ENCODE measurements at regions not wholly inside any gene's neighbourhood (a gene's known extent, or its start where the extent isn't known, plus 50 kb on each side); places are given as distances from the start of the nearest gene placed in this dataset.

DNA sequence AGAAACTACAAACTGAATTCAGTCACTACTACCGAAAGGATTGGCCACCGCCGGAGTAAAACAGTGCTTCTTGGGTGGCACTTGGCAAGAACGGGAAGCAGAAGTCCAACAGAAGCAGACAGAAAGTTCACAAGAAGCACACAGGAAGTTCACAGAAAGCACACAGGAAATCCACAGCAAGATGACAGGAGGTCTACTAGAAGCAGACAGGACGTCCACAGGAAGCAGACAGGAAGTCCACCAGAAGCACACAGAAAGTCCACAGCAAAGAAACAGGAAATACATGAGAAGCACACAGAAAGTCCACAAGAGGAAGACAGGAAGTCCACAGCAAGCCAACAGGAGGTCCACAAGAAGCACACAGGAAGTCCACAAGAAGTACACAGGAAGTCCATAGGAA lies 399.2 kb upstream of the AUTS2 start:
- Histone ChIP-seq H3K4me3 (IDR thresholded peaks at IDR 0.05; ENCODE audit: insufficient read depth, low read depth, low read length) (no peak overlapping the region), H3K27ac (no peak overlapping the region), H3K9ac (no peak overlapping the region), H3K4me2 (no peak overlapping the region), H4K20me1 (ENCODE audit: insufficient read depth) (no peaks in the 10 kb centered on the region), H3K79me2 (ENCODE audit: insufficient read depth, low read depth) (no peaks in the 10 kb centered on the region), H3K36me3 (ENCODE audit: insufficient read depth) (no peaks in the 10 kb centered on the region), H3K4me1 (ENCODE audit: low read depth, poor library complexity, severe bottlenecking) (no peaks in the 10 kb centered on the region), H3K27me3 (ENCODE audit: insufficient read depth, low read depth) (no peaks in the 10 kb centered on the region), H2AFZ (ENCODE audit: low read depth) (peak overlapping the region; percentile 39; the same call in 1 of the 2 replicates)
- TF ChIP-seq, protein P1, sequence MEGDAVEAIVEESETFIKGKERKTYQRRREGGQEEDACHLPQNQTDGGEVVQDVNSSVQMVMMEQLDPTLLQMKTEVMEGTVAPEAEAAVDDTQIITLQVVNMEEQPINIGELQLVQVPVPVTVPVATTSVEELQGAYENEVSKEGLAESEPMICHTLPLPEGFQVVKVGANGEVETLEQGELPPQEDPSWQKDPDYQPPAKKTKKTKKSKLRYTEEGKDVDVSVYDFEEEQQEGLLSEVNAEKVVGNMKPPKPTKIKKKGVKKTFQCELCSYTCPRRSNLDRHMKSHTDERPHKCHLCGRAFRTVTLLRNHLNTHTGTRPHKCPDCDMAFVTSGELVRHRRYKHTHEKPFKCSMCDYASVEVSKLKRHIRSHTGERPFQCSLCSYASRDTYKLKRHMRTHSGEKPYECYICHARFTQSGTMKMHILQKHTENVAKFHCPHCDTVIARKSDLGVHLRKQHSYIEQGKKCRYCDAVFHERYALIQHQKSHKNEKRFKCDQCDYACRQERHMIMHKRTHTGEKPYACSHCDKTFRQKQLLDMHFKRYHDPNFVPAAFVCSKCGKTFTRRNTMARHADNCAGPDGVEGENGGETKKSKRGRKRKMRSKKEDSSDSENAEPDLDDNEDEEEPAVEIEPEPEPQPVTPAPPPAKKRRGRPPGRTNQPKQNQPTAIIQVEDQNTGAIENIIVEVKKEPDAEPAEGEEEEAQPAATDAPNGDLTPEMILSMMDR (conservative IDR thresholded peaks at IDR 0.05; ENCODE audit: low read depth, low read length): no peak

DNA sequence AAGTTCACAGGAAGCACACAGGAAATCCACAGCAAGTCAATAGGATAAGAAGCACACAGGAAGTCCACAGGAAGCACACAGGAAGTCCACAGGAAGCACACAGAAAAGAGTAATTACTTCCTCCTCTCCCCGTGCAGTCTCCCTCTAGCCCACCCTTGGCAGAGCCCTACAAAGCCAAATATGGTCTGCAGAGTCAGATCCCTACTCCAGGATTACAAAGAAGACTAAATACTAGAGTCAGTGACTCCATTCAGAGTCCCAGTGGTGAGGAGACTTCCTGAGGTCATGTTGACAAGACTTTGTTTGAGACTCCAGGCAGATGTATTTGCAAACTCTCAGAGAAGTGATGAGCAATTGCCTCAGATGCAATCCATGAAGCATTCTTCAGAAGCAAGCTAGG lies 398.6 kb upstream of the AUTS2 start:
- no peaks in the 10 kb centered on the region for H3K79me2 ChIP-seq (ENCODE audit: insufficient read depth, low read depth)
- H3K4me1 ChIP-seq (ENCODE audit: low read depth, poor library complexity, severe bottlenecking): no peaks in the 10 kb centered on the region
- no peak overlapping the region for H3K4me3 ChIP-seq (IDR thresholded peaks at IDR 0.05; ENCODE audit: insufficient read depth, low read depth, low read length)
- H3K9ac ChIP-seq: no peak overlapping the region
- TF ChIP-seq, protein P1 (conservative IDR thresholded peaks at IDR 0.05; ENCODE audit: low read depth, low read length): no peak
- H3K36me3 ChIP-seq (ENCODE audit: insufficient read depth): no peaks in the 10 kb centered on the region
- no peak overlapping the region for H3K27ac ChIP-seq
- peak overlapping the region; percentile 39; the same call in 1 of the 2 replicates for H2AFZ ChIP-seq (ENCODE audit: low read depth)
- H3K4me2 ChIP-seq: no peak overlapping the region
- no peaks in the 10 kb centered on the region for H3K27me3 ChIP-seq (ENCODE audit: insufficient read depth, low read depth)
- no peaks in the 10 kb centered on the region for H4K20me1 ChIP-seq (ENCODE audit: insufficient read depth)

DNA sequence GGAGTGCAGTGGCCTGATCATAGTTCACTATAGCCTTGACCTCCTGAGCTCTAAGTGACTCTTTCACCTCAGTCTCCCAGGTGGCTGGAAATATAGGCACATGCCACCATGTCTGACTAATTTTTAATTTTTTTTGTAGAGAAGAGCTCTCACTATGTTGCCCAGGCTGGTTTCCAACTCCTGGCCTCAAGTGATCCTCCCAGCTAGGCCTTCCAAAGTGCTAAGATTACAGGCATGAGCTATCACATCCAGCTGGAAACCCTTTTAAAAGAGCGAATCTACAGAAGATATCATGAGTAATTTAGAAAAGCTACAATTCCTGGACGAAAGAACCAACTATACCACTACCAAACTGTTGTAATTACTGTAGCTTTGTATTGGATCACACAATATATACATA lies 394.4 kb upstream of the AUTS2 start:
- no peak overlapping the region for H2AFZ ChIP-seq (ENCODE audit: low read depth)
- no peak overlapping the region for H3K4me3 ChIP-seq (IDR thresholded peaks at IDR 0.05; ENCODE audit: insufficient read depth, low read depth, low read length)
- TF ChIP-seq, protein P1 (conservative IDR thresholded peaks at IDR 0.05; ENCODE audit: low read depth, low read length): no peak
- no peaks in the 10 kb centered on the region for H4K20me1 ChIP-seq (ENCODE audit: insufficient read depth)
- H3K9ac ChIP-seq: no peak overlapping the region
- no peak overlapping the region for H3K4me2 ChIP-seq
- H3K4me1 ChIP-seq (ENCODE audit: low read depth, poor library complexity, severe bottlenecking): no peaks in the 10 kb centered on the region
- no peaks in the 10 kb centered on the region for H3K79me2 ChIP-seq (ENCODE audit: insufficient read depth, low read depth)
- H3K27me3 ChIP-seq (ENCODE audit: insufficient read depth, low read depth): no peaks in the 10 kb centered on the region
- no peaks in the 10 kb centered on the region for H3K36me3 ChIP-seq (ENCODE audit: insufficient read depth)
- H3K27ac ChIP-seq: no peak overlapping the region

DNA sequence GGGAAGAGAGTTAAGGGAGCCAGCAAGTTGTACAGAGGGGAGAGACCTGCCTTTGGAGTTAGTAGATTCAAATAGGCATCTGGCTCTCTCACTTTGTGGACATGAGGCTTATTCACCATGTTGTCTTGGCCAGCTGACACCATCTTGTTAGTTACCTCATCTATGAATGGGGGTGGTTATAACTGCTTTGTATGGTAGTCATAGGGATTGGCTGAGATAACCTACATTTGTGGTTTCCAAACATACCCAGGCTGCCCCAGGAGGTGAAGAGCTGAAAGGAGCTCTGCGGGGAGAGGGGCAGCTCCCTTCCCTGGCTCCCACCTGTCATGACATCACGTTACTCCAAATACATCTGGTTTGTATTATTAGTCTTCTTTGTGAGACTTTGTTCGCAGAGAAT lies 393.3 kb upstream of the AUTS2 start:
- Histone ChIP-seq H2AFZ (ENCODE audit: low read depth) (no peak overlapping the region), H4K20me1 (ENCODE audit: insufficient read depth) (no peaks in the 10 kb centered on the region), H3K27ac (no peak overlapping the region), H3K4me2 (no peak overlapping the region), H3K79me2 (ENCODE audit: insufficient read depth, low read depth) (no peaks in the 10 kb centered on the region), H3K9ac (no peak overlapping the region), H3K36me3 (ENCODE audit: insufficient read depth) (no peaks in the 10 kb centered on the region), H3K27me3 (ENCODE audit: insufficient read depth, low read depth) (no peaks in the 10 kb centered on the region), H3K4me1 (ENCODE audit: low read depth, poor library complexity, severe bottlenecking) (no peaks in the 10 kb centered on the region), H3K4me3 (IDR thresholded peaks at IDR 0.05; ENCODE audit: insufficient read depth, low read depth, low read length) (no peak overlapping the region)
- TF ChIP-seq, protein P1 (conservative IDR thresholded peaks at IDR 0.05; ENCODE audit: low read depth, low read length): no peak
